Large intestine (tissue), 3 donors: ENCODE measurements at regions not wholly inside any gene's neighbourhood (a gene's known extent, or its start where the extent isn't known, plus 50 kb on each side); places are given as distances from the start of the nearest gene placed in this dataset.

Experiments
- DNase-seq, 2 donors: peaks; one replicate each; pipeline versions ENCODE4 v3.0.0 to v3.0.0-alpha.2; 2013
- H3K27ac ChIP-seq: one replicate; pipeline ENCODE4 v1.5.1; 2013; ENCODE audit warnings: low read length
- H3K27me3 ChIP-seq: 2 replicates; pipeline ENCODE4 v1.6.1; 2013; ENCODE audit warnings: low read length; ENCODE audit not compliant: control insufficient read depth, insufficient read depth
- H3K36me3 ChIP-seq: 2 replicates; pipeline ENCODE4 v1.6.1; 2013; ENCODE audit warnings: low read length; ENCODE audit not compliant: control insufficient read depth, insufficient read depth
- H3K4me1 ChIP-seq: one replicate; pipeline ENCODE4 v1.6.1; 2013; ENCODE audit warnings: low read length; ENCODE audit not compliant: control insufficient read depth, insufficient read depth
- H3K4me3 ChIP-seq: one replicate; pipeline ENCODE4 v1.5.1; 2013; ENCODE audit warnings: low read length
- H3K9me3 ChIP-seq: one replicate; pipeline ENCODE4 v1.6.1; 2013; ENCODE audit warnings: mild to moderate bottlenecking, low read depth, low read length, moderate library complexity; ENCODE audit not compliant: control insufficient read depth
- WGBS: methylation state at CpG from one replicate; pipeline ENCODE4 v1.1.5; 2013; ENCODE audit warnings: low lambda C conversion rate; ENCODE audit not compliant: insufficient coverage; 5-methylcytosine and 5-hydroxymethylcytosine counted together

- H3K27me3 ChIP-seq, result peaks cover 6% of the 10 kb centered on the region
- no peak for DNase-seq
- H3K9me3 ChIP-seq, result no peaks in the 10 kb centered on the region
- no peaks in the 10 kb centered on the region for H3K36me3 ChIP-seq
- no peaks in the 10 kb centered on the region for H3K4me1 ChIP-seq
- H3K4me3 ChIP-seq, result no peak overlapping the region
- no peak overlapping the region for H3K27ac ChIP-seq
Observed at GRCh38 chr22:35202376-35202775, 54.9 kb upstream of the HMGXB4 start.

- Histone ChIP-seq H3K4me1 (no peaks in the 10 kb centered on the region), H3K4me3 (no peak overlapping the region), H3K27me3 (peaks cover 5% of the 10 kb centered on the region), H3K27ac (no peak overlapping the region), H3K36me3 (no peaks in the 10 kb centered on the region), H3K9me3 (no peaks in the 10 kb centered on the region)
- no peak for DNase-seq
- WGBS, result no CpG with 5 or more reads among the region's 2 CpGs
Observed at GRCh38 chr22:35203583-35203982, 53.7 kb upstream of the HMGXB4 start.

- peaks cover 5% of the 10 kb centered on the region for H3K27me3 ChIP-seq
- DNase-seq, result peak in 1 of 2 donors; percentile 4
- no peak overlapping the region for H3K4me3 ChIP-seq
- no peaks in the 10 kb centered on the region for H3K4me1 ChIP-seq
- no peaks in the 10 kb centered on the region for H3K9me3 ChIP-seq
- no peak overlapping the region for H3K27ac ChIP-seq
- no peaks in the 10 kb centered on the region for H3K36me3 ChIP-seq
- no CpG with 5 or more reads among the region's 14 CpGs for WGBS
Observed at GRCh38 chr22:35204807-35205775, 52.2 kb upstream of the HMGXB4 start.

- Histone ChIP-seq H3K4me1 (no peaks in the 10 kb centered on the region), H3K4me3 (no peak overlapping the region), H3K27ac (no peak overlapping the region), H3K36me3 (no peaks in the 10 kb centered on the region), H3K27me3 (peaks cover 5% of the 10 kb centered on the region), H3K9me3 (no peaks in the 10 kb centered on the region)
- no peak for DNase-seq
- WGBS, result no CpG with 5 or more reads among the region's 5 CpGs
Observed at GRCh38 chr22:35205961-35206360, 51.3 kb upstream of the HMGXB4 start.

- DNase-seq, result no peak
- peaks cover 5% of the 10 kb centered on the region for H3K27me3 ChIP-seq
- no peak overlapping the region for H3K4me3 ChIP-seq
- H3K27ac ChIP-seq, result no peak overlapping the region
- H3K4me1 ChIP-seq, result no peaks in the 10 kb centered on the region
- no peaks in the 10 kb centered on the region for H3K36me3 ChIP-seq
- 100% methylated on average over 1 of the region's 1 CpG for WGBS
- no peaks in the 10 kb centered on the region for H3K9me3 ChIP-seq
Observed at GRCh38 chr22:35206889-35207288, 50.4 kb upstream of the HMGXB4 start.
